ENCODE measurements at regions not wholly inside any gene's neighbourhood (a gene's known extent, or its start where the extent isn't known, plus 50 kb on each side); places are given as distances from the start of the nearest gene placed in this dataset.

DNA sequence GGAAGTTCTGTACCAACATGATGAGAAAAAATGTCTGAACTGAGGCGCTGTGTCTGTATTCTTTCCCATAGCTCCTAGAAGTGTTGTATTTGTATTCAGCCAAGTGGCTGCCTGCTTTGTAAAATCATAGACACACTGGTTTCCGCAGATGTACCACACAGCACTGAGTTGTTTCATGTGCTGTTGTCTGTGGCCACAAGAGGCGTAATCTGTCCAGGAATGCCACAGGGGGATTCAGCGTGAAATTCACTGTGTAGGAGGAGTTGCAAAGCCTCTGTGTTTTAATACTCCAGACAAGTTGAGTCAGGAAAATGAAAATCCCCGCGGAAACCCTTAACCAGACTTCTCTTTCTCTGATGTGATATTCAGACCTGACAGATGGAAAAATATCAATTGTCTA lies 462.2 kb downstream of the NSUN3 start:
- TF ChIP-seq, protein P1, sequence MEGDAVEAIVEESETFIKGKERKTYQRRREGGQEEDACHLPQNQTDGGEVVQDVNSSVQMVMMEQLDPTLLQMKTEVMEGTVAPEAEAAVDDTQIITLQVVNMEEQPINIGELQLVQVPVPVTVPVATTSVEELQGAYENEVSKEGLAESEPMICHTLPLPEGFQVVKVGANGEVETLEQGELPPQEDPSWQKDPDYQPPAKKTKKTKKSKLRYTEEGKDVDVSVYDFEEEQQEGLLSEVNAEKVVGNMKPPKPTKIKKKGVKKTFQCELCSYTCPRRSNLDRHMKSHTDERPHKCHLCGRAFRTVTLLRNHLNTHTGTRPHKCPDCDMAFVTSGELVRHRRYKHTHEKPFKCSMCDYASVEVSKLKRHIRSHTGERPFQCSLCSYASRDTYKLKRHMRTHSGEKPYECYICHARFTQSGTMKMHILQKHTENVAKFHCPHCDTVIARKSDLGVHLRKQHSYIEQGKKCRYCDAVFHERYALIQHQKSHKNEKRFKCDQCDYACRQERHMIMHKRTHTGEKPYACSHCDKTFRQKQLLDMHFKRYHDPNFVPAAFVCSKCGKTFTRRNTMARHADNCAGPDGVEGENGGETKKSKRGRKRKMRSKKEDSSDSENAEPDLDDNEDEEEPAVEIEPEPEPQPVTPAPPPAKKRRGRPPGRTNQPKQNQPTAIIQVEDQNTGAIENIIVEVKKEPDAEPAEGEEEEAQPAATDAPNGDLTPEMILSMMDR (IDR thresholded peaks at IDR 0.05), result peak in 3 of 7 experiments; percentile 14 to 27 (median 21)
- TF ChIP-seq POLR2A (IDR thresholded peaks at IDR 0.05), result no peak

Data from body of pancreas (tissue), 4 donors.